ENCODE measurements at regions not wholly inside any gene's neighbourhood (a gene's known extent, or its start where the extent isn't known, plus 50 kb on each side); places are given as distances from the start of the nearest gene placed in this dataset.

DNA sequence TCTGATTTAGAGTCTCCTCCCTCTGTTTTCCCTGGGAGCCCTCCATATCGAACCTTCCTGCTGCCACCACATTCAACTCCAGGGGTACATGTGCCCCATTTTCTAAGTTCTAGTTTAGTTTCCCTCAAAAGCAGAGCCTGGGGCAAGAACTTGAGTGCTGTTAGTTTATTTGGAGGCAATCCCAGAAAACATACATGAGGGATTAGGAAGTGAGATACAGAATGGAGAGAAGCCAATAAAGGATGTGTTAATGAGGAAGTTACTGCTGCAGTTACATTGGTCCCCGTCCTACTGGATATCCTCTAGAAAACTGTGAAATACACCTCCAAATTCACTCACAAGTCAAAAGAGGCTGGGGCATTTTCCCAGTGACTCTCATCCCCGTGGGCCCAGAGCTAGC lies 159.4 kb upstream of the SMARCA2 start:
- TF ChIP-seq, protein P1, sequence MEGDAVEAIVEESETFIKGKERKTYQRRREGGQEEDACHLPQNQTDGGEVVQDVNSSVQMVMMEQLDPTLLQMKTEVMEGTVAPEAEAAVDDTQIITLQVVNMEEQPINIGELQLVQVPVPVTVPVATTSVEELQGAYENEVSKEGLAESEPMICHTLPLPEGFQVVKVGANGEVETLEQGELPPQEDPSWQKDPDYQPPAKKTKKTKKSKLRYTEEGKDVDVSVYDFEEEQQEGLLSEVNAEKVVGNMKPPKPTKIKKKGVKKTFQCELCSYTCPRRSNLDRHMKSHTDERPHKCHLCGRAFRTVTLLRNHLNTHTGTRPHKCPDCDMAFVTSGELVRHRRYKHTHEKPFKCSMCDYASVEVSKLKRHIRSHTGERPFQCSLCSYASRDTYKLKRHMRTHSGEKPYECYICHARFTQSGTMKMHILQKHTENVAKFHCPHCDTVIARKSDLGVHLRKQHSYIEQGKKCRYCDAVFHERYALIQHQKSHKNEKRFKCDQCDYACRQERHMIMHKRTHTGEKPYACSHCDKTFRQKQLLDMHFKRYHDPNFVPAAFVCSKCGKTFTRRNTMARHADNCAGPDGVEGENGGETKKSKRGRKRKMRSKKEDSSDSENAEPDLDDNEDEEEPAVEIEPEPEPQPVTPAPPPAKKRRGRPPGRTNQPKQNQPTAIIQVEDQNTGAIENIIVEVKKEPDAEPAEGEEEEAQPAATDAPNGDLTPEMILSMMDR (IDR thresholded peaks at IDR 0.05; ENCODE audit: low read depth, low read length), result no peak
- TF ChIP-seq POLR2A (IDR thresholded peaks at IDR 0.05; ENCODE audit: extremely low read depth, insufficient read length), result no peak

All from NB4 (cell line).